Peyer's patch (tissue), 4 donors: ENCODE measurements at regions not wholly inside any gene's neighbourhood (a gene's known extent, or its start where the extent isn't known, plus 50 kb on each side); places are given as distances from the start of the nearest gene placed in this dataset.

Experiments
- POLR2A ChIP-seq, 2 donors: fragments of 450-650 bp; IDR thresholded peaks; one replicate each; pipeline ENCODE4 v1.5.1; 2017; ENCODE audit warnings: antibody characterized with exemption in 2 of 2, mild to moderate bottlenecking in 2 of 2, moderate library complexity in 2 of 2
- TF ChIP-seq, protein P1 (sequence below), 6 experiments: fragments of 450-650 bp in 4 of 6; fragments of 200-600 bp in 2 of 6; sonication (generic) in 1 of 6; IDR thresholded peaks; one replicate each; pipeline ENCODE4 v1.5.1; 2017 to 2019; ENCODE audit warnings: antibody characterized with exemption in 6 of 6, mild to moderate bottlenecking in 3 of 6, moderate library complexity in 1 of 6

GRCh38 chr16:17557480-17557879, 86.7 kb upstream of the XYLT1 start:
- TF ChIP-seq, protein P1, sequence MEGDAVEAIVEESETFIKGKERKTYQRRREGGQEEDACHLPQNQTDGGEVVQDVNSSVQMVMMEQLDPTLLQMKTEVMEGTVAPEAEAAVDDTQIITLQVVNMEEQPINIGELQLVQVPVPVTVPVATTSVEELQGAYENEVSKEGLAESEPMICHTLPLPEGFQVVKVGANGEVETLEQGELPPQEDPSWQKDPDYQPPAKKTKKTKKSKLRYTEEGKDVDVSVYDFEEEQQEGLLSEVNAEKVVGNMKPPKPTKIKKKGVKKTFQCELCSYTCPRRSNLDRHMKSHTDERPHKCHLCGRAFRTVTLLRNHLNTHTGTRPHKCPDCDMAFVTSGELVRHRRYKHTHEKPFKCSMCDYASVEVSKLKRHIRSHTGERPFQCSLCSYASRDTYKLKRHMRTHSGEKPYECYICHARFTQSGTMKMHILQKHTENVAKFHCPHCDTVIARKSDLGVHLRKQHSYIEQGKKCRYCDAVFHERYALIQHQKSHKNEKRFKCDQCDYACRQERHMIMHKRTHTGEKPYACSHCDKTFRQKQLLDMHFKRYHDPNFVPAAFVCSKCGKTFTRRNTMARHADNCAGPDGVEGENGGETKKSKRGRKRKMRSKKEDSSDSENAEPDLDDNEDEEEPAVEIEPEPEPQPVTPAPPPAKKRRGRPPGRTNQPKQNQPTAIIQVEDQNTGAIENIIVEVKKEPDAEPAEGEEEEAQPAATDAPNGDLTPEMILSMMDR (IDR thresholded peaks at IDR 0.05): no peak
- TF ChIP-seq POLR2A (IDR thresholded peaks at IDR 0.05): no peak
